MCF 10A (cell line): ENCODE measurements at regions not wholly inside any gene's neighbourhood (a gene's known extent, or its start where the extent isn't known, plus 50 kb on each side); places are given as distances from the start of the nearest gene placed in this dataset.

Experiments
- BruUV-seq: library from RNA; stranded (reverse); fragments of 400-500 nt; replicated peaks from 2 replicates; lab custom pipeline; 2021; lab: Mats Ljungman, UMichigan
- CTCF ChIA-PET: fragments of 300-600 bp; sonication (Branson Sonifier 250); formaldehyde crosslinking; extraction: SDS; loops from one replicate; lab custom pipeline; 2021; ENCODE audit warnings: antibody characterized with exemption, inconsistent platforms; lab: Yijun Ruan, JAX
- POLR2A ChIA-PET: fragments of 300-600, 350-650 bp; sonication (Branson Sonifier 250); formaldehyde crosslinking; extraction: SDS; loops from one replicate; lab custom pipeline; 2020; ENCODE audit warnings: antibody characterized with exemption, inconsistent platforms; lab: Yijun Ruan, JAX
- DNase-seq: peaks from one replicate; pipeline ENCODE4 v3.0.0-alpha.2; 2018; ENCODE audit not compliant: unreplicated experiment
- H3K27ac Mint-ChIP-seq: one replicate; pipeline ENCODE4 v1.8.0; 2022; ENCODE audit warnings: mild to moderate bottlenecking, low read depth, mixed read lengths; ENCODE audit not compliant: unreplicated experiment
- H3K27me3 Mint-ChIP-seq: one replicate; pipeline ENCODE4 v1.8.0; 2022; ENCODE audit warnings: mixed read lengths; ENCODE audit not compliant: insufficient read depth, unreplicated experiment
- H3K36me3 Mint-ChIP-seq: one replicate; pipeline ENCODE4 v1.8.0; 2022; ENCODE audit warnings: mild to moderate bottlenecking, moderate library complexity, mixed read lengths; ENCODE audit not compliant: insufficient read depth, unreplicated experiment
- H3K4me1 Mint-ChIP-seq: one replicate; pipeline ENCODE4 v1.8.0; 2022; ENCODE audit warnings: mixed read lengths; ENCODE audit not compliant: insufficient read depth, unreplicated experiment
- H3K4me3 Mint-ChIP-seq: one replicate; pipeline ENCODE4 v1.8.0; 2022; ENCODE audit warnings: mild to moderate bottlenecking, moderate library complexity, mixed read lengths; ENCODE audit not compliant: unreplicated experiment
- H3K9me3 Mint-ChIP-seq: one replicate; pipeline ENCODE4 v1.8.0; 2022; ENCODE audit warnings: mixed read lengths; ENCODE audit not compliant: unreplicated experiment
- intact Hi-C: fragments of 100-400 bp; cut with micrococcal nuclease; formaldehyde crosslinking; loops from 2 replicates; pipeline ENCODE4 v1.14.1; 2022
- TF ChIP-seq, protein P1 (sequence below): fragments of 200-600 bp; IDR thresholded peaks from one replicate; pipeline ENCODE4 v1.8.0; 2022; ENCODE audit warnings: antibody characterized with exemption, mild to moderate bottlenecking; ENCODE audit not compliant: unreplicated experiment

DNA sequence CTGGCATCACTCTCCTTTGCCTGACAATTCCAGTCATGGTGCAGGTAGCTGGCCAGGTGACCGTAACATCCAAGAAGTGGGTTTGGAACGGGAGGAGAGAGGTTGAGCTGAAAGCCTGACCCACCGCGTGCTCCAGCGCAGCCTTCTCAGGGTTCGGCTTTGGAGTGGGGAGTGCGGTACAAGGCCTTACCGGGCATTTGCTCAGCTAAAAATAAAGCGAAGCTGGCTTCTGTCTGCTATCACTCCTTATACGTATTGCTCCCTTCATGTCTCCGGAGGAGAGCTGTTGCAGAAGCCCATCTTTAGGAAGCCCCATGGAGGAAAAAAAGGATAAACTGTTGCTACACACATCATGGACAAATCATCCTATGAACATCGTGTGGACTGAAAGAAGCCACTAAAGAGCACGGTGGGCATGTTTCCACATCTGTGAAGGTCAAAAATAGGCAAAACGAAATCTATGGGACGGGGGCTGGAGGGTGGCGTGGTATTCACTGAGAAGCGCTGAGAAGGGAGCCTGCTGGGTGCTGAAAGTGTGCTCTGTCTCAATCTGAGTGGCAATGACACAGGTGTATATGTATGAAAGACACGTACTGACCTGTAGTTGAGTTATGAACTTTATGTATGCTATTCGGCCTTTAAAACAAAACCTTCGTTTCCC, 57.2 kb upstream of the TAB2 start:
- ChIA-PET CTCF (no interaction called here), POLR2A (no interaction called here)
- Mint-ChIP-seq H3K4me1 (no peaks in the 10 kb centered on the region), H3K9me3 (no peaks in the 10 kb centered on the region), H3K27me3 (no peaks in the 10 kb centered on the region), H3K36me3 (no peaks in the 10 kb centered on the region), H3K27ac (no peak overlapping the region), H3K4me3 (no peak overlapping the region)
- intact Hi-C loops, result no loop called here
- BruUV-seq, result no TSS peak
- TF ChIP-seq, protein P1, sequence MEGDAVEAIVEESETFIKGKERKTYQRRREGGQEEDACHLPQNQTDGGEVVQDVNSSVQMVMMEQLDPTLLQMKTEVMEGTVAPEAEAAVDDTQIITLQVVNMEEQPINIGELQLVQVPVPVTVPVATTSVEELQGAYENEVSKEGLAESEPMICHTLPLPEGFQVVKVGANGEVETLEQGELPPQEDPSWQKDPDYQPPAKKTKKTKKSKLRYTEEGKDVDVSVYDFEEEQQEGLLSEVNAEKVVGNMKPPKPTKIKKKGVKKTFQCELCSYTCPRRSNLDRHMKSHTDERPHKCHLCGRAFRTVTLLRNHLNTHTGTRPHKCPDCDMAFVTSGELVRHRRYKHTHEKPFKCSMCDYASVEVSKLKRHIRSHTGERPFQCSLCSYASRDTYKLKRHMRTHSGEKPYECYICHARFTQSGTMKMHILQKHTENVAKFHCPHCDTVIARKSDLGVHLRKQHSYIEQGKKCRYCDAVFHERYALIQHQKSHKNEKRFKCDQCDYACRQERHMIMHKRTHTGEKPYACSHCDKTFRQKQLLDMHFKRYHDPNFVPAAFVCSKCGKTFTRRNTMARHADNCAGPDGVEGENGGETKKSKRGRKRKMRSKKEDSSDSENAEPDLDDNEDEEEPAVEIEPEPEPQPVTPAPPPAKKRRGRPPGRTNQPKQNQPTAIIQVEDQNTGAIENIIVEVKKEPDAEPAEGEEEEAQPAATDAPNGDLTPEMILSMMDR, result no peak
- DNase-seq, result no peak

DNA sequence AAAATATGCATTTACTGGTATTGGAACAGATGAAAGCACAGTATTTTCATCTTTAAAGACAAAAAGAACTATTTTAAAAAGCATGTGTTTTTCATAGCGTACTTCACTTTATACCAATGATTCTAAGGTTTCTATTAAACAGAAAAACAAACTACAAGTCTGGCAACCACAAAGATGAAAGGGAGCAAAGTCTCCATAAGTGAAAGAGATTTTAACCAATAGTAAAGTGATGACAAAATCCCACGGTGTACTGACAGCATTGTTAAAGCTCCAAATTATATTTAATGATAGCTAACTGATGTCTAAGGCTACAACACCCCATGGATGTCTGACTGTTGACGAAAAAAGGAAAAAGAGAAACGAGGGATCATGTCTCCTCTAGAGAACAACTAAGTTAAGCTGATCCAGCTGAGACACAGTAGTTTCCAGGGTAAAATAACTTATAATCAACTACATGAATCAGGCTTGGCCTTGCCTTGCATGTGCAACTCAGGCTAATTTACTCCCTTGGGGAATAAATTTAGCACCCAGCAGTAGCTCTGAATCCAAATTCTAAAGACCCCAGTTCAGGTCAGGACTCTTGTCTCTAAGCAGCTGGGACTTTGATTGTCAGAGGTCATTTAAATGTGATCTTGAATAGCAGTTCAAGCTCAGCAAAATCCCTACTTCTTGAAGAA, 56.0 kb upstream of the TAB2 start:
- TF ChIP-seq, protein P1, result no peak
- Mint-ChIP-seq H3K27ac (no peak overlapping the region), H3K4me1 (no peaks in the 10 kb centered on the region), H3K27me3 (peaks cover 4% of the 10 kb centered on the region), H3K9me3 (no peaks in the 10 kb centered on the region), H3K36me3 (no peaks in the 10 kb centered on the region), H3K4me3 (no peak overlapping the region)
- ChIA-PET CTCF (no interaction called here), POLR2A (interaction anchor here (1.3 kb wide), 1 partner anchor 39 kb away, joined by 4 read pairs; no protein-coding TSS in a partner anchor)
- no TSS peak for BruUV-seq
- intact Hi-C loops, result no loop called here
- no peak for DNase-seq

DNA sequence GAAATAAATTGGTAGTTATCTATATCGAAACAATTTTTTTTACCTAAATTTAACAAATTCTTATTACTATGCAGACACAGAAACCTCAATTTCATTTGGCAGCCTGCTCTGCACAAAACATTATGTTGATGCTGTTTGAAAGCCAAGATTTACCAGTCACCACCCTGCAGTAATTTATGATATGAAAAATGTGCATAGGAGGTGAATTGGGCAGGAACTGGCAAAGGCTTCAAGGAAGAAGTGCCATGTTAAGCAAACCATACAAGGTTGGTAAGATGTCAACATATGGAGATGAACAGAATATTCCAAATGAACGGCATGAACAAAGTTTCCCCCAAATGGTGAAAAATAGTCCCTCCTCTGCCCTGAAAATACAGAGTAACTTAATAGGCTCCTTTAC, 54.2 kb upstream of the TAB2 start:
- no peak for DNase-seq
- intact Hi-C loops, result no loop called here
- BruUV-seq, result no TSS peak
- Mint-ChIP-seq H3K27ac (no peak overlapping the region), H3K27me3 (peaks cover 14% of the 10 kb centered on the region), H3K9me3 (no peaks in the 10 kb centered on the region), H3K36me3 (no peaks in the 10 kb centered on the region), H3K4me3 (no peak overlapping the region), H3K4me1 (no peaks in the 10 kb centered on the region)
- TF ChIP-seq, protein P1, result no peak
- CTCF ChIA-PET, result no interaction called here
- POLR2A ChIA-PET, result no interaction called here

DNA sequence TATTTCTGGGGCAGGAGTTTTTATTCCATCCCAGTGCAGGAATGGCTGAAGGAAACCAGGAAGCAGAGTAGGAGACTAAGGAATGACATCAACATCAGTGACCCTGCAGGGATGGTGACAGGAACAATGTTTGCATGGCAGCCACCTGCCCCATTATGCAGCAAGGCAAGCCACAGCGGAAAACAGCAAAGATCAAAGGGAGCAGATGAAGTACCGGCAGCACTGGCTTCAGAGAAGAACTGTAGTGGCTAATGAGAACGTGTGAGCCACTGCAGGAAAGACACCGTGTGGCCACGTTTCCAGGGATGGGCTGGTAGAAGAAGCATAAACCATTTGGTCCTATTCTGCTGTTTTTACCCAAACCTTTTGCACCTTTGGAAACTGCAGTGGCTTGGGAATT, 52.9 kb upstream of the TAB2 start:
- ChIA-PET CTCF (no interaction called here), POLR2A (no interaction called here)
- no TSS peak for BruUV-seq
- Mint-ChIP-seq H3K9me3 (no peaks in the 10 kb centered on the region), H3K4me1 (no peaks in the 10 kb centered on the region), H3K27me3 (peaks cover 14% of the 10 kb centered on the region), H3K27ac (no peak overlapping the region), H3K4me3 (no peak overlapping the region), H3K36me3 (no peaks in the 10 kb centered on the region)
- no peak for DNase-seq
- intact Hi-C loops, result no loop called here
- TF ChIP-seq, protein P1, result no peak
